Esophagus mucosa (tissue), 1 donor: ENCODE measurements at regions not wholly inside any gene's neighbourhood (a gene's known extent, or its start where the extent isn't known, plus 50 kb on each side); places are given as distances from the start of the nearest gene placed in this dataset.
"Not testable (repeated sequence)": the region's sequence is repeated elsewhere in the genome, so short reads cannot be mapped to it uniquely, and the experiment has no call there.

ENCODE experiments used
- ATAC-seq: fragments of 200-7000 bp; cut with Tn5 transposase; one replicate; pipeline ENCODE4 v1.9.1; 2020
- donor health status: DM: yes; HTN: yes; CAD: no.

- not testable (repeated sequence) for ATAC-seq
Observed at GRCh38 chr13:52324831-52325230, 81.1 kb downstream of the THSD1 start.

GRCh38 chr13:52319876-52320275, 86.1 kb downstream of the THSD1 start:
- no peak for ATAC-seq

GRCh38 chr13:52309833-52310232, 96.1 kb downstream of the THSD1 start:
- not testable (repeated sequence) for ATAC-seq

- not testable (repeated sequence) for ATAC-seq
Observed at GRCh38 chr13:52306336-52306735, 99.6 kb downstream of the THSD1 start.

GRCh38 chr13:52303098-52303497, 102.9 kb downstream of the THSD1 start:
- ATAC-seq, result not testable (repeated sequence)

- not testable (repeated sequence) for ATAC-seq
Observed at GRCh38 chr13:52302688-52303087, 103.3 kb downstream of the THSD1 start.

GRCh38 chr13:52301810-52302400, 104.1 kb downstream of the THSD1 start:
- not testable (repeated sequence) for ATAC-seq

GRCh38 chr13:52298079-52298661, 107.8 kb downstream of the THSD1 start:
- ATAC-seq, result not testable (repeated sequence)

GRCh38 chr13:52288891-52289290, 117.1 kb downstream of the THSD1 start:
- peak; percentile 48 for ATAC-seq

- ATAC-seq, result not testable (repeated sequence)
Observed at GRCh38 chr13:52281387-52281786, 122.0 kb upstream of the NEK3 start.

- not testable (repeated sequence) for ATAC-seq
Observed at GRCh38 chr13:52279408-52279807, 120.0 kb upstream of the NEK3 start.

- ATAC-seq, result not testable (repeated sequence)
Observed at GRCh38 chr13:52254299-52254698, 94.9 kb upstream of the NEK3 start.

GRCh38 chr13:52240752-52241151, 81.4 kb upstream of the NEK3 start:
- ATAC-seq, result not testable (repeated sequence)

- ATAC-seq, result peak; percentile 81
Observed at GRCh38 chr13:52235900-52236595, 76.7 kb upstream of the NEK3 start.

- not testable (repeated sequence) for ATAC-seq
Observed at GRCh38 chr13:52234928-52235327, 75.5 kb upstream of the NEK3 start.

- ATAC-seq, result not testable (repeated sequence)
Observed at GRCh38 chr13:52223063-52223462, 63.7 kb upstream of the NEK3 start.

- not testable (repeated sequence) for ATAC-seq
Observed at GRCh38 chr13:52213920-52214319, 54.5 kb upstream of the NEK3 start.

GRCh38 chr13:52212886-52213285, 53.5 kb upstream of the NEK3 start:
- not testable (repeated sequence) for ATAC-seq

GRCh38 chr13:52211416-52211776, 52.0 kb upstream of the NEK3 start:
- not testable (repeated sequence) for ATAC-seq

GRCh38 chr13:52210564-52211415, 51.4 kb upstream of the NEK3 start:
- not testable (repeated sequence) for ATAC-seq
